ENCODE measurements at regions not wholly inside any gene's neighbourhood (a gene's known extent, or its start where the extent isn't known, plus 50 kb on each side); places are given as distances from the start of the nearest gene placed in this dataset.

- TF ChIP-seq GATA3 (IDR thresholded peaks at IDR 0.05; ENCODE audit: low read depth, low read length) (no peak), GATA2 (IDR thresholded peaks at IDR 0.05; ENCODE audit: low read depth, low read length) (no peak)
Observed at GRCh38 chr4:155559915-155560314, 106.7 kb upstream of the GUCY1A1 start.

DNA sequence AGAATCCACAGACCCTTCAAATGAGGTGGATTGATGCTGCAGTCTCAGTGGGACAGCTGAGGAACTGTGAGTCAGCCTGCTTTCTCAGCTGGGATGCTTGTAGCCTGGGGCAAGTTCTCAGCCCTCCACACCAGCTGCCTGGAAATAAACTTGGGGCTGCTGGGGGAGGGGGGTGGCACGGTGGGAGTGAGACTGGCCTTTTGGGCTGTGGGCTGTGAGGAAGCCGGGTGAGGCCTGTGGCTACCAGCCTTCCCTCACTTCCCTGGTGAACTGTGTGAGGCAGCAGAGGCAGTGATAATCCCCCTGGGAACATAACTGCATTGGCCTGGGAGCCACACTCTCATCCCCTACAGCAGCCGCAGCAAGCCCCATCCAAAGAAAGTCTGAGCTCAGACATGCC, 114.5 kb upstream of the GUCY1A1 start:
- no peak for TF ChIP-seq GATA2 (IDR thresholded peaks at IDR 0.05; ENCODE audit: low read depth, low read length)
- TF ChIP-seq GATA3 (IDR thresholded peaks at IDR 0.05; ENCODE audit: low read depth, low read length) = no peak

GRCh38 chr4:155548173-155548572, 118.5 kb upstream of the GUCY1A1 start:
- TF ChIP-seq GATA2 (IDR thresholded peaks at IDR 0.05; ENCODE audit: low read depth, low read length) (no peak), GATA3 (IDR thresholded peaks at IDR 0.05; ENCODE audit: low read depth, low read length) (no peak)

- TF ChIP-seq GATA2 (IDR thresholded peaks at IDR 0.05; ENCODE audit: low read depth, low read length) = no peak
Observed at GRCh38 chr4:155546451-155546850, 120.2 kb upstream of the GUCY1A1 start.

DNA sequence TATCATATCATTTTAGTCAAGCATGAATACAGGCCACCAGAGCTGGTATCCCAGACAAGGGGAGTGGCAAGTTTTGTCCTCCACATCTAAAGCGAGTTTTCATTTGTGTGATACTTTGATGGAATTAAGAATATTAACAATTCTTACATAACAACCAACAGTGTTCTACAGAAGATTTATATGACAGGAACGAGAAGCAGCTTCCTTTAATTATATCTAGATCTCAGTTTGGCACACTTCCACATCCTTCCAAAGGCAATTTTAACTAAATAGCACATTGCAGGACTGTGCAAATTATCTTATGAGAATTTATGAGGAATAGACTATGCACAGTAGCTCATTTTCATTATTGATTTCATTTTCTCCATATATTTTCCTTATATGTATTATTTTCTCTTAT, 121.2 kb upstream of the GUCY1A1 start:
- no peak for TF ChIP-seq GATA3 (IDR thresholded peaks at IDR 0.05; ENCODE audit: low read depth, low read length)
- no peak for TF ChIP-seq GATA2 (IDR thresholded peaks at IDR 0.05; ENCODE audit: low read depth, low read length)

- TF ChIP-seq GATA3 (IDR thresholded peaks at IDR 0.05; ENCODE audit: low read depth, low read length) (no peak), GATA2 (IDR thresholded peaks at IDR 0.05; ENCODE audit: low read depth, low read length) (no peak)
Observed at GRCh38 chr4:155544547-155544946, 122.1 kb upstream of the GUCY1A1 start.

DNA sequence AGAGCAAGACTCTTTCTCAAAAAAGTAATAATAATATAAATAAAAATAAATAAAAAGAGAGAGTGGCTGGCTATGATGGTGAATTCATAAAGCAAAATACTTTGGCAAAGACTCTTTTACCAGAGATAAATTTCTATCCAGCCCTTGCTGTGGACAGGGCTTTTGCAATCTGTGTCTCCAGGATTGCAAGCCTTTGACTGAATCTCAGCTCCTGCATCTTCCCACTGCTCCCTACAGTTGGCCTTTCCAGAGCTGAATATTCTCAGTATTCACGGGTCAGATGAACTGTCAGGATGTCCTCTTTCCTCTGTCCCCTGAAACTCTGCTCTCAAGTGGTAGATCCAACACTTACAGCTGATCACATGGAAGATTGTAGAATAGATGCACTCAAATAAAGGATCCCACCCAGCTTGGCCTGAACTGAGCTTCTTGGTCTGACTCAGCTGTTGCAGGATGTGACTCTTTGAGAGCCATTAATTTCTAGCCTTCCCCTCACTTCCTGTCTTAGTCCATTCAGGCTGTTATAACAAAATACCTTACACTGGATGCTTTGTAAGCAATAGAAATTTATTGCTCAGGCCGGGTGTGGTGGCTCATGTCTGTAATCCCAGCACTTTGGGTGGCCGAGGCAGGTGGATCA, 123.4 kb upstream of the GUCY1A1 start:
- TF ChIP-seq GATA2 (IDR thresholded peaks at IDR 0.05; ENCODE audit: low read depth, low read length) (no peak), GATA3 (IDR thresholded peaks at IDR 0.05; ENCODE audit: low read depth, low read length) (no peak)

DNA sequence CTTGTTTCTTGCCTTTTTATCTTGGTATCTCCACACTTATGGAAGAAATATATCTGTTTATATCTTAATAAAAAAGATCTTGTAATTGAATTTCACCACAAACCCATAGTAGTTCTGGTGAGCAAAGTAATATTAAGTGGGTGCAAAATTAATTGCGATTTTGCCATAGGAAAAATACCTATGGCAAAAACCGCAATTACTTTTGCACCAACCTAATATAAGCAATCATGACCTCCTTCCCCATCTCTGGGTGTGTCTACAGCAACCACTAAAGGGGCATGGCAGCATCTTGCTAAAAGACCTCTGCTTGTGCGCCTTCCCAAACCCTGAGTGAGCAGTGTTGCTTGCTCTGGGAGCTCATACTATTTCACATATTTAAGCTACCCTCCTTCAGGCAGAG, 124.2 kb upstream of the GUCY1A1 start:
- no peak for TF ChIP-seq GATA3 (IDR thresholded peaks at IDR 0.05; ENCODE audit: low read depth, low read length)
- no peak for TF ChIP-seq GATA2 (IDR thresholded peaks at IDR 0.05; ENCODE audit: low read depth, low read length)

- TF ChIP-seq GATA2 (IDR thresholded peaks at IDR 0.05; ENCODE audit: low read depth, low read length) = no peak
- TF ChIP-seq GATA3 (IDR thresholded peaks at IDR 0.05; ENCODE audit: low read depth, low read length) = no peak
Observed at GRCh38 chr4:155541716-155542115, 124.9 kb upstream of the GUCY1A1 start.

DNA sequence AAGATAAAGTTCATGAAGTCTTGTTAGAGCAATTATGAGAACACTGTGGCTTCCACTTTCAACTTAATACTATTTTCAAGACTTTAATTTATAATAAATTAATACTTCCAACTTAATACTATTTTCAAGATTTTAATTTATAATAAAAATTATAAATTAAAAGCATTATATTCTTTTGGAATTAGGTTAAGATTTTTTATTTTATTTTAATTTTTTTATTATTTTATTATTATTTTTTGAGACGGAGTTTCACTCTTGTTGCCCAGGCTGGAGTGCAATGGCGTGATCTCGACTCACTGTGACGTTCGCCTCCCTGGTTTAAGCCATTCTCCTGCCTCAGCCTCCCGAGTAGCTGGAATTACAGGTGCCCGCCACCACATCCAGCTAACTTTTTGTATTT, 126.0 kb upstream of the GUCY1A1 start:
- TF ChIP-seq GATA3 (IDR thresholded peaks at IDR 0.05; ENCODE audit: low read depth, low read length) (no peak), GATA2 (IDR thresholded peaks at IDR 0.05; ENCODE audit: low read depth, low read length) (no peak)

- TF ChIP-seq GATA2 (IDR thresholded peaks at IDR 0.05; ENCODE audit: low read depth, low read length) (no peak), GATA3 (IDR thresholded peaks at IDR 0.05; ENCODE audit: low read depth, low read length) (no peak)
Observed at GRCh38 chr4:155539746-155540145, 126.9 kb upstream of the GUCY1A1 start.

DNA sequence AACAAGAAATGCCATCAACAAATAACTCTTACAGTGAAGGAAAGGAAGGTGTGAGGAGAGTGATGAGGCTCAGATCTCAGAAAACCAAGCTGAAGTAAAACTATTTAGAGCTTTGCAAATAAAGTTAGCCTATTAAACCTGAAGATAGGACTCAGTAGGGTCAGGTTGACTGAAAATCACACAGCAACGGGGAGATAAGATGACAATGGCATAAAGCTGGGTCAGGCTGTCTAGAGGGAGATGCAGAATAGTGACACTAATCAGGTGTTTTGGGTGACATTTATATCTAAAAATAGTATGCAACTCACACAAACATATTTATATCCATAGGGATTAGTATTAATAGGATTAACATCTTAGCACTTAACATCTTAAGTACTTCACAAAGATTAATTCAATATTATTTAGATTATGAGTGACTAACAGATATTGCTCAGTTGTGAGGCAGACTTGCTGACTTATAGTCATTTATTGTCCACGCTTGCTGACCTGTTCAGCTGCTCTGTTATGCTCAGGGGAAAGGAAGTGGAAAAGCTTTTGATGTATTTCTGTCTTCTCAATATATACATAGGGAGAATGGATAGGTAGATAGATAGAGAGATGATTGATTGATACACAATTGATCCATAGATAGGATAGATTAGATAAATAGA, 130.7 kb upstream of the GUCY1A1 start:
- no peak for TF ChIP-seq GATA2 (IDR thresholded peaks at IDR 0.05; ENCODE audit: low read depth, low read length)
- no peak for TF ChIP-seq GATA3 (IDR thresholded peaks at IDR 0.05; ENCODE audit: low read depth, low read length)

DNA sequence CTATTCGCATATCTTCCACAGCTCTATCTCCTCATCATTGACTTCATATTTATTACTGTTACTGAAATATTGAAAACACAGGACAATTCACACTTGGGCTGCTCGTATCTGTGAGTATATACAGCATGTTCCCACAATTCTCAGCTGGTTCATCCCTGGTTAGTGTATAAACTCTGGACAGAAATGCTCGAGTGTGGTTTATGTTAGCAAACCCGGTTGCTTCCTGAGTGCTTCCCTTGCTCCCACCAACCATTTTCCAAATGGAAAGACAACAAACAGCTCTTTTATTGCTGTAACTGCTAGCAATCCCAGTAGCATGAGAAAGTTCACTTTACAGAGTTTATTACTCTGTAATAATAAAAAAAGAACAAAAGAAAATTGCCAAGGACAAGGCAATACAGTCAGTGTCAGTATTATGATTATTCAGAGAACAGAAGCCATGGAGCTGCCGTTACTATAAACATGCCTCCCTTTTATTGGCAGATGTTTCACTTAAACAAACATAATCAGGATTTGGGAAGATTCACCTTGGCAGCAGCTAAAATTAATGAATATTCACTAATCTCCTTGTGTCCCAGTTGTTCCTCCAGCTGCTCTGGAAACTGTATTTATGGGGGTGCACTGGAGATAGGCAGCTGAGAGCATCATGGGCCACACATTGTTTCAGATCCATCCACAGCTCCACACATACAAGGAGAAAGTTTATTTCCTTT, 134.1 kb upstream of the GUCY1A1 start:
- TF ChIP-seq GATA3 (IDR thresholded peaks at IDR 0.05; ENCODE audit: low read depth, low read length) (no peak), GATA2 (IDR thresholded peaks at IDR 0.05; ENCODE audit: low read depth, low read length) (no peak)

DNA sequence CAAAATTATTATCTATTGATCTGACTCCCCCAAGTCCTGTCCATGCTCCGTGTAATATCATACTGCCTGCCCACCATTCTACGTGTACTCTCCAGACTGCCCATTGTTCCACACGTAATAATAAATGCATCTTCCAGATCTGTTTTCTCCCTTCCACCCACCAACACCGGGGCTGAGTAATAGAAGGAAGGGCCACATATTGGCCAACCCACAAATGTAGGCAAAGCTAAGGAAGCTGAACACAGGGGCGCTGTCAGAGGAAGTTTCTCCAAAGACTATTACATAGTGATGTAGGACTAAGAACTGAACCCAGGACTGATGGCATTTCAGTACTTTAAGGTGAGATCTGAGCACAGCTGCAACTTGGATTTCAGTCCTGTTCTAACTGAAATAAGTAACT, 135.8 kb upstream of the GUCY1A1 start:
- TF ChIP-seq GATA3 (IDR thresholded peaks at IDR 0.05; ENCODE audit: low read depth, low read length) = no peak
- no peak for TF ChIP-seq GATA2 (IDR thresholded peaks at IDR 0.05; ENCODE audit: low read depth, low read length)

- no peak for TF ChIP-seq GATA2 (IDR thresholded peaks at IDR 0.05; ENCODE audit: low read depth, low read length)
- TF ChIP-seq GATA3 (IDR thresholded peaks at IDR 0.05; ENCODE audit: low read depth, low read length) = no peak
Observed at GRCh38 chr4:155530290-155530689, 136.4 kb upstream of the GUCY1A1 start.
